Psoas muscle (tissue), 7 donors: ENCODE measurements at regions not wholly inside any gene's neighbourhood (a gene's known extent, or its start where the extent isn't known, plus 50 kb on each side); places are given as distances from the start of the nearest gene placed in this dataset.
A peak's percentile ranks its signal among the peaks of the same experiment; 100 is the strongest.

Experiments used
- ATAC-seq, 4 donors: fragments of 200-7000 bp; cut with Tn5 transposase; one replicate each; pipeline ENCODE4 v1.9.1; 2020; ENCODE audit warnings: moderate library complexity in 3 of 4, mild to moderate bottlenecking in 2 of 4
- DNase-seq, 2 donors: peaks; one replicate each; pipeline ENCODE4 v3.0.0-alpha.2; 2020
- H3K27ac ChIP-seq: fragments of 200-600 bp; one replicate; pipeline ENCODE4 v1.8.0; 2022
- H3K27me3 ChIP-seq, 3 donors: fragments of 200-600 bp in 1 of 3; one replicate each; pipeline versions ENCODE4 v1.6.1 to v1.8.0; 2013 to 2022; ENCODE audit warnings: low read length in 2 of 3, mild to moderate bottlenecking in 2 of 3, moderate library complexity in 1 of 3; ENCODE audit not compliant: insufficient read depth in 3 of 3
- H3K36me3 ChIP-seq, 2 donors: fragments of 200-600 bp in 1 of 2; one replicate each; pipeline versions ENCODE4 v1.6.1 to v1.8.0; 2013 to 2022; ENCODE audit warnings: low read depth in 1 of 2, mild to moderate bottlenecking in 1 of 2, moderate library complexity in 1 of 2; ENCODE audit not compliant: insufficient read depth in 1 of 2
- H3K4me1 ChIP-seq: fragments of 200-600 bp; one replicate; pipeline ENCODE4 v1.8.0; 2022
- H3K4me3 ChIP-seq: fragments of 200-600 bp; one replicate; pipeline ENCODE4 v1.8.0; 2022; ENCODE audit warnings: mild to moderate bottlenecking
- H3K9me3 ChIP-seq: fragments of 200-600 bp; one replicate; pipeline ENCODE4 v1.8.0; 2022
- WGBS, 3 donors: extraction: QIAGEN DNeasy Blood & Tissue Kit; methylation state at CpG; one replicate each; pipeline versions ENCODE4 v1.1.6 to v1.1.7; 2013; 5-methylcytosine and 5-hydroxymethylcytosine counted together
- intact Hi-C, 2 donors: fragments of 100-400 bp; cut with DNase I; formaldehyde crosslinking; loops; one replicate each; pipeline versions ENCODE4 v1.11.0 to v1.14.2; 2022
- TF ChIP-seq, protein P1 (sequence below): fragments of 200-600 bp; IDR thresholded peaks from one replicate; pipeline ENCODE4 v1.8.0; 2022; ENCODE audit warnings: antibody characterized with exemption
- donor health status: healthy with polysubstance abuse.
- donor health status: DM: no; HTN: no; CAD: no; lungs with moderate emphysema.
- donor health status: Bipolar disorder and iron deficiency.
- donor health status: healthy.
- donor health status: DM: yes; HTN: yes; CAD: no.
- donor health status: DM: no; HTN: no; CAD: no.
- donor health status: DM: yes; HTN: yes; CAD: no.

DNA sequence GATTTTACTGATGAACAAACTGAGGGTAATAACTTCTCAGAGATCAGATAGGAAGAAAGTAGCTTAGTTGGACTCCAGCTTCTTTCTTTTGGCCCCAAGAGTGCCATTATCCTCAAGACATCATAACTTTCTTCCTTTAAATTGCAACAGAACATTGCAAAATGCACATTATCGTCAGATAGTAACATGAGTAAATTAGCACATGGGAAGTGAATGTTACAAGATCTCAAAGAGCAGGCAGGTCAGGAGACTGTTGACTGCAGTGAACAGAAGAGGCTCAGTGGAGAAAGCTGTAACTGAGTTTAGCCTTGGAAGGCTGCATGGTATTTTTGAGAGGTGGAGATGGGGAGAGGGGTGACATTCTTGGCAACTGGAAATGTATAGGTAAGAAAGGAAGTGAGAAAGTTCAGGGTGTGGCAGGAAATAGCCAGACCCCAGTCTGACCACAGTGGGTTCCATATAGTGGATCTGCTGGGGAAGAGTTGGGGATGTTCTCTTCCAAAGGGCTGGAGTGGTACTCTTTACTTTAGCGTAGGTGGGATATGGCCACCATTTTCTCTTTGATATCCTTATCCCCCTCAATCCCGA is 307.7 kb downstream of the RPLP1 start:
- Histone ChIP-seq H3K4me3 (no peak overlapping the region), H3K9me3 (no peaks in the 10 kb centered on the region), H3K27ac (no peak overlapping the region), H3K27me3 (no peaks in the 10 kb centered on the region), H3K36me3 (no peaks in the 10 kb centered on the region), H3K4me1 (no peaks in the 10 kb centered on the region)
- ATAC-seq (peak in 1 of 4 donors; percentile 23), DNase-seq (no peak)
- intact Hi-C loops: no loop called here
- 76 to 84% (median 79%) methylated on average over 3 of the region's 3 CpGs for WGBS, 3 donors
- TF ChIP-seq, protein P1, sequence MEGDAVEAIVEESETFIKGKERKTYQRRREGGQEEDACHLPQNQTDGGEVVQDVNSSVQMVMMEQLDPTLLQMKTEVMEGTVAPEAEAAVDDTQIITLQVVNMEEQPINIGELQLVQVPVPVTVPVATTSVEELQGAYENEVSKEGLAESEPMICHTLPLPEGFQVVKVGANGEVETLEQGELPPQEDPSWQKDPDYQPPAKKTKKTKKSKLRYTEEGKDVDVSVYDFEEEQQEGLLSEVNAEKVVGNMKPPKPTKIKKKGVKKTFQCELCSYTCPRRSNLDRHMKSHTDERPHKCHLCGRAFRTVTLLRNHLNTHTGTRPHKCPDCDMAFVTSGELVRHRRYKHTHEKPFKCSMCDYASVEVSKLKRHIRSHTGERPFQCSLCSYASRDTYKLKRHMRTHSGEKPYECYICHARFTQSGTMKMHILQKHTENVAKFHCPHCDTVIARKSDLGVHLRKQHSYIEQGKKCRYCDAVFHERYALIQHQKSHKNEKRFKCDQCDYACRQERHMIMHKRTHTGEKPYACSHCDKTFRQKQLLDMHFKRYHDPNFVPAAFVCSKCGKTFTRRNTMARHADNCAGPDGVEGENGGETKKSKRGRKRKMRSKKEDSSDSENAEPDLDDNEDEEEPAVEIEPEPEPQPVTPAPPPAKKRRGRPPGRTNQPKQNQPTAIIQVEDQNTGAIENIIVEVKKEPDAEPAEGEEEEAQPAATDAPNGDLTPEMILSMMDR: no peak

DNA sequence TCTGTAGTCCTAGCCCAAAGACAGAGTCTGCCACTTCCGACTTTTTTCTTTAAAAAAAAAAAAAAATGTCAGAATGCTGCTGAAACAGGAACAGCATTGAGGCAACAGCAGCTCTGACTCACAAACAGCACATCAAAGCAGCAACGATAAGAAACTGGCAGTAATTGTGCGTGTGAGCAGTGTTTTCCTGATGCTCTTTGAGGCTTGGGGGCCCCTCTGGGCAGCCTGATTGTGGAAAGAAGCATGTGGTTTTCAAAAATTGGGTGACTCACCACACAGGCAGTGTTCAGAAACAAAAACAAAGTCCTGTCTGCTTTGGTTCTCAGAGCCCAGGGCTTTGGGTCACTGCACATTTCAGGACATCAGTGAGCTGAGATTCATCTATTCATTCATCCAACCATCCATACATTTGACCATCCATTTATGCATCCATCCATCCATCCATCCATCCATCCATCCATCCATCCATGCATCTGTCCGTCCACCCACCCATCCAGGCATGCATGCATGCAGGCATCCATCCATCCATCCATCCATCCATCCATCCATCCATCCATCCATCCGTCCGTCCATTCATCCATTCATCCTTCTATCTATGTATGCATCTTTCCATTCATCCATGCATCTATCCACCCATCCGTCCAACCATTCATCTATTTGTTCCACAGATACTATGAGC is 308.4 kb downstream of the RPLP1 start:
- ATAC-seq (peak; percentile 28 to 66 (median 40)), DNase-seq (peak; percentile 57 to 59)
- Histone ChIP-seq H3K4me1 (no peaks in the 10 kb centered on the region), H3K36me3 (no peaks in the 10 kb centered on the region), H3K27ac (no peak overlapping the region), H3K9me3 (no peaks in the 10 kb centered on the region), H3K4me3 (no peak overlapping the region), H3K27me3 (no peaks in the 10 kb centered on the region)
- WGBS, 3 donors: 68 to 73% (median 73%) methylated on average over 7 of the region's 7 CpGs
- intact Hi-C loops: no loop called here
- TF ChIP-seq, protein P1: no peak

DNA sequence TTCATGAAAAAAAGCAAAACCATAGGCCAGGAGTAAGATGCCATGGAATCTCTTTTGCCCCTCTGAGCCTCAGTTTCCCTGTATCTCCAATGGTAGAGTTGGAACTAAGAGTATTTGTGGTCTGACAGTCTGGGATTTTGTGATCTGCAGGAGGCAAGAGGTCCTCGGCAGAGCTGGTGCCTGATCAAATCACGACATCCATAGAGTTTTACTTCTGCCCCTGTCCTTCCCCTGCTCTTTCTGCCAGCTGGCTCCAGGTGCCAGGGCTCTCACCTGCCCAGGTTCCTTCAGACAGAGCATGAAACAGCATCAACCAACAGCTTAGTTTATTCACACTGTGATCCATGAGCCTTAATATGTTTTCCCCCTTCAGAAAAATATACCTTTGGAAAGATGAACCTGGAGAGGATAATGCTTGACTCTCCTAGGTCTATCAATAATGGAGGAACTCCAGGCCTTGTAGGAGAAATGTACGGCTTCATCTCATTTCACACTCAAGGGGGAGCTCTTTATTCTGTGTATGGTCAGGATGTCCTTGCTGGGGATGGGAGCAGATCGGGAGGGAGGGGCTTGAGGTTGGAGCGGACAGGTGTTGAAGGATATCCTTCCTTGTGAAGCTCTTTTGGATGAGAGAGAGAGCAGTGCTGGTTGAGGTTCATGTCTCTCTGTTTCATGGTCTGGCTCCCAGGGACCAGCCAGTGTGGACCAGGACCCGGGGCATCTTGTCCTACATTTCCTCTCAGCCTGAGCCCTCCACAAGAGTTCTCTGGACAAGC is 309.9 kb downstream of the RPLP1 start:
- no peaks in the 10 kb centered on the region for H3K4me1 ChIP-seq
- peak in 1 of 4 donors; percentile 42 for ATAC-seq
- DNase-seq: no peak
- H3K27me3 ChIP-seq: no peaks in the 10 kb centered on the region
- no peak overlapping the region for H3K27ac ChIP-seq
- intact Hi-C loops: no loop called here
- TF ChIP-seq, protein P1: no peak
- WGBS, 3 donors: 64 to 77% (median 69%) methylated on average over 6 of the region's 6 CpGs
- no peak overlapping the region for H3K4me3 ChIP-seq
- no peaks in the 10 kb centered on the region for H3K36me3 ChIP-seq
- H3K9me3 ChIP-seq: peaks cover 6% of the 10 kb centered on the region

DNA sequence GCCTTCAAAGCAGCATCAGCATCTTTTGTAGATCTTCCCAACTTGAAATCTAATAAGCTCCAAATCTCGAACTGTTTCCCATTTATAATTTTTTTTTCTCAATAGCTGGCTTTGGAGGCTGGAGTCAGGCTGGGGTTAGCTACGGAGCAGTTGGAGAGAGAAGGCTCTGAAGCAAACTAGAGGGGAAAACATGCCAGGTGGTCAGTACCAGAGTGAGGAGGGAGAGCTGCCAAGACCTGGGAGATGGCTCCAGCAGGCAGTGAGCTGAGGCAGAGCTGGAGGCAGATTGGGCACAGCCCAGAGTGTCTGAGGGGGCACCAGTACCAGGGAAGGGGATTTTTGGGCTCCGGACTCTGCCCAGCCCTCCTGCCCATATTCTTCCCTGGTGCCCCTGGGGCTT is 311.2 kb downstream of the RPLP1 start:
- intact Hi-C loops: no loop called here
- DNase-seq (no peak), ATAC-seq (no peak)
- Histone ChIP-seq H3K27ac (no peak overlapping the region), H3K4me1 (no peaks in the 10 kb centered on the region), H3K9me3 (peaks cover 6% of the 10 kb centered on the region), H3K27me3 (peaks cover 0 to 3% (median 0%) of the 10 kb centered on the region in 3 donors), H3K36me3 (no peaks in the 10 kb centered on the region), H3K4me3 (no peak overlapping the region)
- TF ChIP-seq, protein P1: no peak
- 37 to 53% (median 47%) methylated on average over 3 of the region's 3 CpGs for WGBS, 3 donors
